ENCODE measurements at regions not wholly inside any gene's neighbourhood (a gene's known extent, or its start where the extent isn't known, plus 50 kb on each side); places are given as distances from the start of the nearest gene placed in this dataset.
A peak's percentile ranks its signal among the peaks of the same experiment; 100 is the strongest.
"Not testable (repeated sequence)": the region's sequence is repeated elsewhere in the genome, so short reads cannot be mapped to it uniquely, and the experiment has no call there.

- Mint-ChIP-seq H3K36me3 (no peaks in the 10 kb centered on the region), H3K27ac (no peak overlapping the region), H3K9me3 (peaks cover 0 to 7% of the 10 kb centered on the region in 2 donors)
- DNase-seq (ENCODE audit: low spot score in 2 of 2) (no peak), ATAC-seq (no peak)
These were observed 760.4 kb downstream of the ZPLD1 start for GRCh38 chr3:103195216-103195615.

- Mint-ChIP-seq H3K27ac (no peak overlapping the region), H3K9me3 (peaks cover 5 to 8% of the 10 kb centered on the region in 2 donors), H3K36me3 (no peaks in the 10 kb centered on the region)
- ATAC-seq (no peak), DNase-seq (ENCODE audit: low spot score in 2 of 2) (no peak)
These were observed 768.6 kb downstream of the ZPLD1 start for GRCh38 chr3:103203441-103203840.

- peaks cover 5 to 11% of the 10 kb centered on the region in 2 donors for H3K9me3 Mint-ChIP-seq
- no peaks in the 10 kb centered on the region for H3K36me3 Mint-ChIP-seq
- DNase-seq (ENCODE audit: low spot score in 2 of 2) (no peak), ATAC-seq (no peak)
- peak overlapping the region in 1 of 2 donors; percentile 44 for H3K27ac Mint-ChIP-seq
These were observed 775.8 kb downstream of the ZPLD1 start for GRCh38 chr3:103210583-103210982.

- no peak overlapping the region for H3K27ac Mint-ChIP-seq
- peak in 1 of 2 donors; percentile 64 for ATAC-seq
- peaks cover 4 to 5% of the 10 kb centered on the region in 2 donors for H3K9me3 Mint-ChIP-seq
- no peak for DNase-seq (ENCODE audit: low spot score in 2 of 2)
- no peaks in the 10 kb centered on the region for H3K36me3 Mint-ChIP-seq
These were observed 783.3 kb downstream of the ZPLD1 start for GRCh38 chr3:103218146-103218545.

GRCh38 chr3:103218793-103219192, 784.0 kb downstream of the ZPLD1 start:
- no peak overlapping the region for H3K27ac Mint-ChIP-seq
- DNase-seq (ENCODE audit: low spot score in 2 of 2), result no peak
- ATAC-seq, result peak in 1 of 2 donors; percentile 54
- peaks cover 4 to 5% of the 10 kb centered on the region in 2 donors for H3K9me3 Mint-ChIP-seq
- H3K36me3 Mint-ChIP-seq, result no peaks in the 10 kb centered on the region

GRCh38 chr3:103227651-103228050, 792.8 kb downstream of the ZPLD1 start:
- H3K27ac Mint-ChIP-seq, result no peak overlapping the region
- DNase-seq (ENCODE audit: low spot score in 2 of 2), result no peak
- H3K36me3 Mint-ChIP-seq, result no peaks in the 10 kb centered on the region
- peaks cover 3 to 4% of the 10 kb centered on the region in 2 donors for H3K9me3 Mint-ChIP-seq
- ATAC-seq, result no peak

- peaks cover 0 to 4% of the 10 kb centered on the region in 2 donors for H3K9me3 Mint-ChIP-seq
- DNase-seq (ENCODE audit: low spot score in 2 of 2) (no peak), ATAC-seq (no peak)
- no peak overlapping the region for H3K27ac Mint-ChIP-seq
- H3K36me3 Mint-ChIP-seq, result no peaks in the 10 kb centered on the region
These were observed 812.6 kb downstream of the ZPLD1 start for GRCh38 chr3:103247459-103247858.

GRCh38 chr3:103254827-103255226, 820.0 kb downstream of the ZPLD1 start:
- H3K36me3 Mint-ChIP-seq; ATAC-seq; DNase-seq (ENCODE audit: low spot score in 2 of 2); H3K27ac Mint-ChIP-seq; H3K9me3 Mint-ChIP-seq: not testable (repeated sequence)

GRCh38 chr3:103269287-103269686, 834.5 kb downstream of the ZPLD1 start:
- H3K27ac Mint-ChIP-seq, result no peak overlapping the region
- ATAC-seq (no peak), DNase-seq (ENCODE audit: low spot score in 2 of 2) (no peak)
- H3K36me3 Mint-ChIP-seq, result peaks cover 0 to 8% of the 10 kb centered on the region in 2 donors
- H3K9me3 Mint-ChIP-seq, result peaks cover 13 to 16% of the 10 kb centered on the region in 2 donors

- Mint-ChIP-seq H3K36me3 (peaks cover 0 to 8% of the 10 kb centered on the region in 2 donors), H3K27ac (no peak overlapping the region), H3K9me3 (peaks cover 18 to 19% of the 10 kb centered on the region in 2 donors)
- no peak for ATAC-seq
- no peak for DNase-seq (ENCODE audit: low spot score in 2 of 2)
These were observed 836.8 kb downstream of the ZPLD1 start for GRCh38 chr3:103271575-103271974.

- Mint-ChIP-seq H3K27ac (no peak overlapping the region), H3K36me3 (no peaks in the 10 kb centered on the region), H3K9me3 (peaks cover 0 to 4% of the 10 kb centered on the region in 2 donors)
- DNase-seq (ENCODE audit: low spot score in 2 of 2) (no peak), ATAC-seq (no peak)
These were observed 861.3 kb downstream of the ZPLD1 start for GRCh38 chr3:103295974-103296570.

- not testable (repeated sequence) for H3K9me3 Mint-ChIP-seq; DNase-seq (ENCODE audit: low spot score in 2 of 2); H3K36me3 Mint-ChIP-seq; ATAC-seq; H3K27ac Mint-ChIP-seq
These were observed 862.7 kb downstream of the ZPLD1 start for GRCh38 chr3:103297502-103297901.

GRCh38 chr3:103306104-103306503, 871.3 kb downstream of the ZPLD1 start:
- peaks cover 7 to 17% of the 10 kb centered on the region in 2 donors for H3K9me3 Mint-ChIP-seq
- ATAC-seq (no peak), DNase-seq (ENCODE audit: low spot score in 2 of 2) (no peak)
- H3K36me3 Mint-ChIP-seq, result no peaks in the 10 kb centered on the region
- no peak overlapping the region for H3K27ac Mint-ChIP-seq

GRCh38 chr3:103308921-103309320, 874.1 kb downstream of the ZPLD1 start:
- Mint-ChIP-seq H3K36me3 (no peaks in the 10 kb centered on the region), H3K27ac (no peak overlapping the region), H3K9me3 (peaks cover 3 to 7% of the 10 kb centered on the region in 2 donors)
- ATAC-seq (no peak), DNase-seq (ENCODE audit: low spot score in 2 of 2) (no peak)

GRCh38 chr3:103319912-103320311, 885.1 kb downstream of the ZPLD1 start:
- Mint-ChIP-seq H3K9me3 (peaks cover 0 to 4% of the 10 kb centered on the region in 2 donors), H3K27ac (no peak overlapping the region), H3K36me3 (no peaks in the 10 kb centered on the region)
- DNase-seq (ENCODE audit: low spot score in 2 of 2) (no peak), ATAC-seq (no peak)

GRCh38 chr3:103337179-103337845, 902.5 kb downstream of the ZPLD1 start:
- Mint-ChIP-seq H3K27ac (no peak overlapping the region), H3K9me3 (peaks cover 4 to 5% of the 10 kb centered on the region in 2 donors), H3K36me3 (no peaks in the 10 kb centered on the region)
- DNase-seq (ENCODE audit: low spot score in 2 of 2) (no peak), ATAC-seq (no peak)

GRCh38 chr3:103341078-103341606, 906.3 kb downstream of the ZPLD1 start:
- DNase-seq (ENCODE audit: low spot score in 2 of 2) (no peak), ATAC-seq (no peak)
- no peaks in the 10 kb centered on the region for H3K36me3 Mint-ChIP-seq
- no peak overlapping the region for H3K27ac Mint-ChIP-seq
- H3K9me3 Mint-ChIP-seq, result peaks cover 0 to 4% of the 10 kb centered on the region in 2 donors

Data from activated naive CD4-positive, alpha-beta T cell treated with anti-CD3 and anti-CD28 coated beads, Interleukin-2, amount 50 U/mL, for 72 hours (primary cell).